ENCODE measurements at regions not wholly inside any gene's neighbourhood (a gene's known extent, or its start where the extent isn't known, plus 50 kb on each side); places are given as distances from the start of the nearest gene placed in this dataset.

GRCh38 chr5:6829150-6829784, 116.0 kb downstream of the TENT4A start:
- TF ChIP-seq CTCF (conservative IDR thresholded peaks at IDR 0.05; ENCODE audit: low read depth, low read length) (no peak), POLR2A (IDR thresholded peaks at IDR 0.05; ENCODE audit: low read depth, low read length) (no peak), RFX5 (IDR thresholded peaks at IDR 0.05; ENCODE audit: low read depth, low read length) (no peak)

Measured in IMR-90 (cell line).